Endodermal cell (in vitro differentiated cells): ENCODE measurements at regions not wholly inside any gene's neighbourhood (a gene's known extent, or its start where the extent isn't known, plus 50 kb on each side); places are given as distances from the start of the nearest gene placed in this dataset.

Source experiments
- DNase-seq: peaks from one replicate; pipeline ENCODE4 v3.0.0-alpha.2; 2017
- H3K27ac ChIP-seq: 2 replicates; pipeline ENCODE4 v1.5.1; 2013; ENCODE audit warnings: mild to moderate bottlenecking, low read depth, low read length, moderate library complexity
- H3K27me3 ChIP-seq: 2 replicates; pipeline ENCODE4 v1.6.1; 2013; ENCODE audit warnings: mild to moderate bottlenecking, low read length, moderate library complexity; ENCODE audit not compliant: insufficient read depth, control insufficient read depth, poor library complexity, severe bottlenecking
- H3K36me3 ChIP-seq: 2 replicates; pipeline ENCODE4 v1.7.0; 2013; ENCODE audit warnings: mild to moderate bottlenecking, low read length, moderate library complexity; ENCODE audit not compliant: control insufficient read depth, insufficient read depth
- H3K4me1 ChIP-seq: one replicate; pipeline ENCODE4 v1.7.0; 2013; ENCODE audit warnings: low read length; ENCODE audit not compliant: control insufficient read depth, insufficient read depth
- H3K4me3 ChIP-seq: 2 replicates; pipeline ENCODE4 v1.5.1; 2013; ENCODE audit warnings: mild to moderate bottlenecking, low read length, moderate library complexity
- H3K9ac ChIP-seq: 2 replicates; pipeline ENCODE4 v1.6.1; 2013; ENCODE audit warnings: mild to moderate bottlenecking, low read length, moderate library complexity; ENCODE audit not compliant: poor library complexity, severe bottlenecking; ENCODE audit errors: extremely low read depth
- H3K9me3 ChIP-seq: 2 replicates; pipeline ENCODE4 v1.6.1; 2013; ENCODE audit warnings: mild to moderate bottlenecking, low read length, moderate library complexity; ENCODE audit not compliant: control insufficient read depth
- H3K27ac Mint-ChIP-seq: 2 replicates; pipeline ENCODE4 v1.8.0; 2020; ENCODE audit warnings: mixed read lengths
- H3K27me3 Mint-ChIP-seq: 2 replicates; pipeline ENCODE4 v1.8.0; 2021; ENCODE audit warnings: mild to moderate bottlenecking, mixed read lengths; ENCODE audit not compliant: insufficient read depth
- H3K36me3 Mint-ChIP-seq: 2 replicates; pipeline ENCODE4 v1.8.0; 2020; ENCODE audit warnings: low read depth, mixed read lengths
- H3K4me1 Mint-ChIP-seq: 2 replicates; pipeline ENCODE4 v1.8.0; 2020; ENCODE audit warnings: mixed read lengths
- H3K4me3 Mint-ChIP-seq: 2 replicates; pipeline ENCODE4 v1.8.0; 2020; ENCODE audit warnings: mild to moderate bottlenecking, moderate library complexity, mixed read lengths
- H3K9me3 Mint-ChIP-seq: 2 replicates; pipeline ENCODE4 v1.8.0; 2020; ENCODE audit warnings: mild to moderate bottlenecking, mixed read lengths
- CTCF ChIP-seq: fragments of 200-600 bp; sonication (generic); conservative IDR thresholded peaks from 2 replicates; pipeline ENCODE4 v1.5.0; 2021; ENCODE audit warnings: antibody characterized with exemption, mild to moderate bottlenecking
- WGBS, 2 experiments: methylation state at CpG; one replicate each; pipeline versions ENCODE4 v1.1.5 to v1.1.7; 2013; ENCODE audit warnings: missing lambda C conversion rate in 2 of 2, mixed read lengths in 1 of 2; ENCODE audit not compliant: insufficient coverage in 1 of 2, insufficient read length in 1 of 2; 5-methylcytosine and 5-hydroxymethylcytosine counted together

DNA sequence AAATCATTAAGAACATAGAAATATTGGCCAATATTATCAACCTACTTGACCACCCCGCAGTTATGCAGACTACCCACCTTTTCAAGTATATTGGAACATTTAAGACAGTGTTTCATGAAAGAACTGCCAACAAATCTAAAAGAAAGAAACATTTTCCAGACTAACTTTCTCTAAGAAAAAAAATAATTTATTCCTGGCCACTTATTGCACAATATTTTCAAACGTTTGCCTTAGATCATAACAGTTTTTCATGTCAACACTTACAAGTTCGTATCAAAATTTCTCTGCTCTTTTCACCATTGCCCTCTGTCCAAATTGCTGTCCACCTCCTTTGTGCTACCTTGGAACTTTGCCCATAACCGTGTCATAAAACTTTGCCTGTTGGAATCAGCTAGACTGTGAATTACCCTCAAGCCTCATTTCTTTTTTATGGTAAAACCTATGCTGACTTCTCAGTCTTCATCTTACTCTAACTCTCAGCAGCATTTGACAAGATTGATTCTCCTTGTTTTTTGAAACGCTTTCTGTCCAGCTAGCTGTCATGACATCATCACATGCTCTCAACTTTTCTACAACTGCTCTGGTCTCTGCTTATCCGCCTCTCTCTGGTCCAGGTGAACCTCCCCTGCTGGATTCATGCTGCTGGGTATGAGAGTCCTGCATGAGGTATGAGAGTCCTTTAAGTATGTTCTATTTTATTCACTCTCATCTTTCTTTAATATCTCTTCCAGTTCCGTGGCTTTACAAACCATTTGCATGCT, 92.8 kb upstream of the CHRM3 start:
- no peaks in the 10 kb centered on the region for H3K27me3 ChIP-seq
- no peak overlapping the region for H3K27ac Mint-ChIP-seq
- H3K36me3 ChIP-seq, result no peaks in the 10 kb centered on the region
- TF ChIP-seq CTCF, result no peak
- no peak overlapping the region for H3K9ac ChIP-seq
- 94 to 96% methylated on average over 6 to 7 of the region's 7 CpGs for WGBS, 2 experiments
- no peak overlapping the region for H3K4me3 ChIP-seq
- H3K4me1 ChIP-seq, result no peaks in the 10 kb centered on the region
- H3K9me3 Mint-ChIP-seq, result no peaks in the 10 kb centered on the region
- no peak overlapping the region for H3K27ac ChIP-seq
- H3K9me3 ChIP-seq, result no peaks in the 10 kb centered on the region
- no peaks in the 10 kb centered on the region for H3K4me1 Mint-ChIP-seq
- no peaks in the 10 kb centered on the region for H3K36me3 Mint-ChIP-seq
- no peaks in the 10 kb centered on the region for H3K27me3 Mint-ChIP-seq
- H3K4me3 Mint-ChIP-seq, result no peak overlapping the region
- no peak for DNase-seq

DNA sequence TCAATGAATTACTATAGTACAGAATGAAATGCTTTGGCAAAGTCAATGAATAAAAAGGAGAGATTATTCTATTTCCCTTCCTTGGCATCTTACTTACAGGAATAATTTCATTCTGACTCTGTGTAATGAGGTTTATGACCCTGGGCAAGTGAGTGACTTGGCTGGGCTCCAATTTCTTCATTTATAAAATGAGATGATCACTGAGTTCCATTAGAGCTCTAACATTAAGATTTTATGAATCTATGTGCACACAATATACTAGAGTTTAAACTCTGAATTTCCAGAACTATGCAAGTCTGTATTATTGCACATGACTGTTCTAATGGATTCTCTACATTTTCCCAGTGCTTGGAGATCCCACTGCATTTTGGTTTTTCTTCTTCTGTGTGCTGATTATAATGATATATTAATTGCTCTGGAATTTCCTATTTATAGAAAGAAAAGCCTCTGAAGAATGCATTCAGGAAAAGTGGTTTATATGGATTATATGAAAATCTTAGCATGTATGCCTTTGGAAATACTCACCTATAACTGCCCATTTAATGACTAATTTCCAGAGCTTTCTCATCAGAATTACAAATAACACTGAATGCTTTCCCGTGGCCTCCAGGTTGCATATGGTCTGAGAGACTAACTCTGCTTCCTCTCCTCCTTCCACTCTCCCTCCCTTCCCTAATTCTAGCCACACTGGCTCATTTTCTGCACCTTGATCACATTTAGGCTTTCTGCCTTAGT, 97.4 kb upstream of the CHRM3 start:
- H3K36me3 Mint-ChIP-seq, result no peaks in the 10 kb centered on the region

GRCh38 chr1:239287296-239287695, 99.1 kb upstream of the CHRM3 start:
- DNase-seq, result no peak
- H3K9me3 Mint-ChIP-seq, result peaks cover 9% of the 10 kb centered on the region
- no peaks in the 10 kb centered on the region for H3K9me3 ChIP-seq
- peaks cover 3% of the 10 kb centered on the region for H3K27me3 Mint-ChIP-seq
- no peaks in the 10 kb centered on the region for H3K4me1 ChIP-seq
- no peak overlapping the region for H3K27ac Mint-ChIP-seq
- no peak overlapping the region for H3K4me3 ChIP-seq
- H3K9ac ChIP-seq, result no peak overlapping the region
- H3K27ac ChIP-seq, result no peak overlapping the region
- no peaks in the 10 kb centered on the region for H3K27me3 ChIP-seq
- H3K36me3 ChIP-seq, result no peaks in the 10 kb centered on the region
- 82% methylated on average over 4 of the region's 4 CpGs; no CpG with 5 or more reads in 1 of the 2 experiments for WGBS, 2 experiments
- no peaks in the 10 kb centered on the region for H3K36me3 Mint-ChIP-seq
- H3K4me1 Mint-ChIP-seq, result no peaks in the 10 kb centered on the region
- no peak for TF ChIP-seq CTCF
- no peak overlapping the region for H3K4me3 Mint-ChIP-seq

More for the DNA sequence above, 97.4 kb upstream of the CHRM3 start:
- H3K4me1 Mint-ChIP-seq, result no peaks in the 10 kb centered on the region
- Histone ChIP-seq H3K9me3 (no peaks in the 10 kb centered on the region), H3K4me3 (no peak overlapping the region), H3K36me3 (no peaks in the 10 kb centered on the region), H3K27me3 (no peaks in the 10 kb centered on the region), H3K27ac (no peak overlapping the region), H3K9ac (no peak overlapping the region), H3K4me1 (no peaks in the 10 kb centered on the region)
- peaks cover 9% of the 10 kb centered on the region for H3K9me3 Mint-ChIP-seq
- 53 to 80% methylated on average over 1 of the region's 1 CpG for WGBS, 2 experiments
- H3K27ac Mint-ChIP-seq, result no peak overlapping the region
- no peak overlapping the region for H3K4me3 Mint-ChIP-seq
- H3K27me3 Mint-ChIP-seq, result no peaks in the 10 kb centered on the region
- no peak for DNase-seq
- no peak for TF ChIP-seq CTCF
